Keratinocyte (primary cell): ENCODE measurements at regions not wholly inside any gene's neighbourhood (a gene's known extent, or its start where the extent isn't known, plus 50 kb on each side); places are given as distances from the start of the nearest gene placed in this dataset.

ENCODE experiments used
- DNase-seq: peaks from one replicate; pipeline ENCODE4 v3.0.0-alpha.2; 2011; ENCODE audit warnings: low read depth, missing footprints, low spot score
- FAIRE-seq: peaks from 2 replicates; lab custom pipeline; 2011; peaks lifted over from hg19 to GRCh38; lab: Jason Lieb, UNC
- H2AFZ ChIP-seq: 2 replicates; pipeline ENCODE4 v1.6.0; 2012; ENCODE audit warnings: low read length, control low read depth, inconsistent platforms; ENCODE audit not compliant: control insufficient read depth
- H3K27ac ChIP-seq: 2 replicates; pipeline ENCODE4 v1.5.1; 2011; ENCODE audit warnings: low read length; ENCODE audit not compliant: control insufficient read depth, insufficient read depth
- H3K27me3 ChIP-seq: 3 replicates; pipeline ENCODE4 v1.6.0; 2011; ENCODE audit warnings: low read length; ENCODE audit not compliant: control insufficient read depth, insufficient read depth; ENCODE audit errors: extremely low read depth
- H3K36me3 ChIP-seq, 2 experiments: 2 replicates in 1 of 2; 3 replicates in 1 of 2; pipeline ENCODE4 v1.5.1; 2011; ENCODE audit warnings: low read length in 2 of 2, mild to moderate bottlenecking in 1 of 2; ENCODE audit not compliant: control insufficient read depth in 2 of 2, insufficient read depth in 2 of 2; ENCODE audit errors: extremely low read depth in 1 of 2
- H3K4me1 ChIP-seq: 3 replicates; pipeline ENCODE4 v1.5.1; 2011; ENCODE audit warnings: low read length; ENCODE audit not compliant: control insufficient read depth, insufficient read depth; ENCODE audit errors: extremely low read depth
- H3K4me2 ChIP-seq: 3 replicates; pipeline ENCODE4 v1.6.0; 2011; ENCODE audit warnings: low read depth, low read length; ENCODE audit not compliant: control insufficient read depth, insufficient read depth; ENCODE audit errors: extremely low read depth
- H3K4me3 ChIP-seq, 3 experiments: fragments of 200-600 bp in 1 of 3; sonication (generic) in 1 of 3; 2 replicates in 2 of 3; 3 replicates in 1 of 3; pipeline ENCODE4 v1.5.1; 2011 to 2016; ENCODE audit warnings: low read length in 3 of 3, mild to moderate bottlenecking in 3 of 3, control low read depth in 2 of 3, inconsistent platforms in 1 of 3, low read depth in 1 of 3, mixed read lengths in 1 of 3, mixed run types in 1 of 3, moderate library complexity in 1 of 3; ENCODE audit not compliant: control insufficient read depth in 2 of 3, insufficient read depth in 2 of 3; ENCODE audit errors: extremely low read depth in 1 of 3
- H3K79me2 ChIP-seq: 2 replicates; pipeline ENCODE4 v1.6.0; 2012; ENCODE audit warnings: low read length; ENCODE audit not compliant: control insufficient read depth, insufficient read depth
- H3K9ac ChIP-seq: 3 replicates; pipeline ENCODE4 v1.6.0; 2011; ENCODE audit warnings: low read length; ENCODE audit not compliant: control insufficient read depth, insufficient read depth; ENCODE audit errors: extremely low read depth
- H3K9me1 ChIP-seq: 3 replicates; pipeline ENCODE4 v1.6.0; 2011; ENCODE audit warnings: low read length; ENCODE audit not compliant: control insufficient read depth, insufficient read depth; ENCODE audit errors: extremely low read depth
- H3K9me3 ChIP-seq: 2 replicates; pipeline ENCODE4 v1.5.1; 2012; ENCODE audit warnings: low read depth, low read length; ENCODE audit not compliant: control insufficient read depth
- H4K20me1 ChIP-seq: 3 replicates; pipeline ENCODE4 v1.6.0; 2011; ENCODE audit warnings: low read length; ENCODE audit not compliant: control insufficient read depth, insufficient read depth; ENCODE audit errors: extremely low read depth
- EZH2 ChIP-seq: IDR thresholded peaks from one replicate; pipeline ENCODE4 v1.6.1; 2012; ENCODE audit warnings: inconsistent platforms, mild to moderate bottlenecking, low read length, moderate library complexity
- dilution Hi-C: fragments of 300-500 bp; cut with MboI; formaldehyde crosslinking; loops from one replicate; pipeline ENCODE4 v1.7.0; 2020; ENCODE audit warnings: low sequenced_read_pairs; ENCODE audit not compliant: extremely low pct_ligation_motif_present
- TF ChIP-seq, protein P1 (sequence below), 3 experiments: IDR thresholded peaks in 1 of 3; conservative IDR thresholded peaks in 1 of 3; optimal IDR thresholded peaks in 1 of 3; 2 replicates in 2 of 3; 3 replicates in 1 of 3; pipeline versions ENCODE3 to v1.5.1; 2011; ENCODE audit warnings: low read length in 3 of 3, mild to moderate bottlenecking in 3 of 3, moderate library complexity in 2 of 3, control low read depth in 1 of 3, inconsistent platforms in 1 of 3; ENCODE audit not compliant: insufficient read depth in 2 of 3; ENCODE audit errors: extremely low read depth in 1 of 3

DNA sequence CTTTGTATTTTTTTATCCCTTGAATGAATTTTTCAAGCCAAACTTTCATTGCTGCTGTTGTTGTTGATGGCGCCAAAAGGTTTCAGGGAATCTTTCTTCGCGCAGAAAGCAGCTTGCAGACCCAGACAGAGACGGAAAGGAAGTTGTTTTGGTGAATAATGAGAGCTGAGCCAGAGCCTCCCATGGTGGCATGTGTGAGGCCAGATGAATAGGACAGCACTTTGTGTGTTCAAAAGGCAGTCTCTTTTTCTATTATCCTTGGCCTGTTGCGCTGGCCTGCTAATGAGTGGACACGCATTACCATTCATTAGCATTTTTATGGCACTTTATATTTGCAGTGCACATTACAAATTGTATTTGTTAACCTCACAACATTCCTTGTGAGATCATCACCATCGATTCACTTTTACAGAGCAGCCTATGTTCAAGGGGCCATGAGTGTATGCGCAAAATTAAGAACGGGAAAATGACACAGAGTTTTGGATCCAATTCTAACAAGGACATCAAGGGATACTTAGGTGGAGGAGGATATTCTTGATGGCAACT, 754.7 kb downstream of the BCL11A start:
- Histone ChIP-seq H2AFZ (no peak overlapping the region), H3K27ac (no peak overlapping the region), H3K9me1 (no peaks in the 10 kb centered on the region), H3K9ac (no peak overlapping the region), H3K36me3 (no peaks in the 10 kb centered on the region), H3K27me3 (no peaks in the 10 kb centered on the region), H3K79me2 (no peaks in the 10 kb centered on the region), H3K4me2 (no peak overlapping the region), H4K20me1 (no peaks in the 10 kb centered on the region), H3K4me1 (no peaks in the 10 kb centered on the region), H3K4me3 (no peak overlapping the region), H3K9me3 (no peaks in the 10 kb centered on the region)
- dilution Hi-C loops = no loop called here
- DNase-seq (no peak), FAIRE-seq (no peak)
- TF ChIP-seq, protein P1, sequence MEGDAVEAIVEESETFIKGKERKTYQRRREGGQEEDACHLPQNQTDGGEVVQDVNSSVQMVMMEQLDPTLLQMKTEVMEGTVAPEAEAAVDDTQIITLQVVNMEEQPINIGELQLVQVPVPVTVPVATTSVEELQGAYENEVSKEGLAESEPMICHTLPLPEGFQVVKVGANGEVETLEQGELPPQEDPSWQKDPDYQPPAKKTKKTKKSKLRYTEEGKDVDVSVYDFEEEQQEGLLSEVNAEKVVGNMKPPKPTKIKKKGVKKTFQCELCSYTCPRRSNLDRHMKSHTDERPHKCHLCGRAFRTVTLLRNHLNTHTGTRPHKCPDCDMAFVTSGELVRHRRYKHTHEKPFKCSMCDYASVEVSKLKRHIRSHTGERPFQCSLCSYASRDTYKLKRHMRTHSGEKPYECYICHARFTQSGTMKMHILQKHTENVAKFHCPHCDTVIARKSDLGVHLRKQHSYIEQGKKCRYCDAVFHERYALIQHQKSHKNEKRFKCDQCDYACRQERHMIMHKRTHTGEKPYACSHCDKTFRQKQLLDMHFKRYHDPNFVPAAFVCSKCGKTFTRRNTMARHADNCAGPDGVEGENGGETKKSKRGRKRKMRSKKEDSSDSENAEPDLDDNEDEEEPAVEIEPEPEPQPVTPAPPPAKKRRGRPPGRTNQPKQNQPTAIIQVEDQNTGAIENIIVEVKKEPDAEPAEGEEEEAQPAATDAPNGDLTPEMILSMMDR (optimal IDR thresholded peaks at IDR 0.05 in 1 of 3, IDR thresholded peaks at IDR 0.05 in 1 of 3, conservative IDR thresholded peaks at IDR 0.05 in 1 of 3; ENCODE audit: extremely low read depth in 1 of 3, insufficient read depth in 2 of 3, low read length in 3 of 3) = no peak

DNA sequence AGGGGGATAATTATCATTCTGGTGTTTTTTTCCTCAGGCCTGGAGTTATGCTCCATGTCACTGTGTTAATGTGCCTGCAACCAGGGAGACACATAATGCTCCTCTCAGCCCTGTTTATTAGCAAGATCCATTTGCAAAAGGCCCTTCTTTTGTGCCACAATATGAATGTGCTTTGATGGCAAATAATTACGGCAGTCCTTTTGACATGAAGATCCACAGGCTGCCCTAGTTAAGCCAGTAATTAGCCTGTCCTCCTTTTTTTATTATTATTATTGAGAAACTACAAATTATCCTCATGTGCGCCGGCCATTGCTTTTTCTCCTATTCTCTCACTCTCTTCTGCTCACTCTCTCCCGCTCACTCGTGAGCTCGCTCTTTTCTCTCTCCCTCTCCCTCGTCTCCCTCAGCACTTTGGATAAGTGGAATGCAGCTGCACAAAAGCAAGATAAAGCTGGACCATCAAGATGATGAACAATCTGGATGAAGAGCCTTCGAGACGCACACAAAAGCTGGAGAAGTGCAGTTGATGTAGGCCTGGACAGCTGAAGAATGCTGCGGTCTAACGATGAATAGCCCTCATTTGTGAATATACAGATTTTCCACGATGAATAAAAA, 762.3 kb downstream of the BCL11A start:
- H3K4me1 ChIP-seq = peaks cover 13% of the 10 kb centered on the region

More for the DNA sequence above, 762.3 kb downstream of the BCL11A start:
- Histone ChIP-seq H3K79me2 (no peaks in the 10 kb centered on the region), H3K27me3 (no peaks in the 10 kb centered on the region), H3K4me2 (no peak overlapping the region), H3K9ac (no peak overlapping the region), H3K36me3 (no peaks in the 10 kb centered on the region), H3K27ac (no peak overlapping the region), H3K9me3 (no peaks in the 10 kb centered on the region), H4K20me1 (no peaks in the 10 kb centered on the region), H2AFZ (no peak overlapping the region), H3K4me3 (no peak overlapping the region), H3K9me1 (no peaks in the 10 kb centered on the region)
- TF ChIP-seq EZH2 = no peak
- TF ChIP-seq, protein P1 (optimal IDR thresholded peaks at IDR 0.05 in 1 of 3, IDR thresholded peaks at IDR 0.05 in 1 of 3, conservative IDR thresholded peaks at IDR 0.05 in 1 of 3; ENCODE audit: extremely low read depth in 1 of 3, insufficient read depth in 2 of 3, low read length in 3 of 3) = no peak
- no peak for FAIRE-seq
- dilution Hi-C loops = no loop called here
- DNase-seq = no peak
